Activated CD8-positive, alpha-beta memory T cell treated with anti-CD3 and anti-CD28 coated beads, Interleukin-2, amount 50 U/mL, for 24 hours (primary cell): ENCODE measurements at regions not wholly inside any gene's neighbourhood (a gene's known extent, or its start where the extent isn't known, plus 50 kb on each side); places are given as distances from the start of the nearest gene placed in this dataset.

ENCODE experiments used
- DNase-seq: peaks from one replicate; pipeline ENCODE4 v3.0.0-alpha.2; 2020; ENCODE audit errors: extremely low read depth

DNA sequence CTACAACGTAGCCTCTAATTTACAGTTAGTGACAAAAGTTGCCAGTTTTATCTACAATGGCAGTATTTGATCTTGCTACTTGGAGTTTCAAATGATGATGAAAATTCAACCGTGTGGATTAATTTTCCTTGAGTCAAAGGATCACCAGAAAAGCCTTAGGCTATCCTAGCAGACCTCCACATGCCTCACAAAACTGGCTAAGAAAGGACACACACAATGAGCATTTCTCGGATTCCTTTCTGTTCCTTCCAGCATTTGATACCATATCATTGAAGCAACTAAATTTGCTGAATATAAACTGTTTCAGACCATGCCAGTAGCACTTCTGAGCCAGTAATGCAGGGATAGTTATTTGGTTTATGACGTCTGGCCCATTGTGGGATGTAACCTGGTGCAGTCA lies 587.4 kb upstream of the MDFIC2 start:
- DNase-seq = no peak

DNA sequence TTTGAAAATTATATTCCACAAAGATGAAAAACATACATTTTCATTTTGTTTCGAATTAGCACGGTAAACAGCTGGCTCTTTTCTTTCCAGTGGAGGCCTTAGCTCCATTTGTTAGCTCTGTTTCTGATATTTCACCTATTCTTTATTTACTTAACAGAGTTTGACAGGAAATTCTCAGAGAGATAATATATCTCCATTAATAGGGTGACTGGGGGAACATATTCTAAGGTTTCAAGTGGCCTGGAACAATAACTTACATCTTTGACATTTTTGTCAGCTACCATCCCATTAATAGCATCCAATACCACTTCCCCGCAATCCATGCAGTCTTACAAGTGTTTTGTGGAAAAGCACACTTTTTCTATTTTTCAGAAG lies 577.6 kb upstream of the MDFIC2 start:
- no peak for DNase-seq

DNA sequence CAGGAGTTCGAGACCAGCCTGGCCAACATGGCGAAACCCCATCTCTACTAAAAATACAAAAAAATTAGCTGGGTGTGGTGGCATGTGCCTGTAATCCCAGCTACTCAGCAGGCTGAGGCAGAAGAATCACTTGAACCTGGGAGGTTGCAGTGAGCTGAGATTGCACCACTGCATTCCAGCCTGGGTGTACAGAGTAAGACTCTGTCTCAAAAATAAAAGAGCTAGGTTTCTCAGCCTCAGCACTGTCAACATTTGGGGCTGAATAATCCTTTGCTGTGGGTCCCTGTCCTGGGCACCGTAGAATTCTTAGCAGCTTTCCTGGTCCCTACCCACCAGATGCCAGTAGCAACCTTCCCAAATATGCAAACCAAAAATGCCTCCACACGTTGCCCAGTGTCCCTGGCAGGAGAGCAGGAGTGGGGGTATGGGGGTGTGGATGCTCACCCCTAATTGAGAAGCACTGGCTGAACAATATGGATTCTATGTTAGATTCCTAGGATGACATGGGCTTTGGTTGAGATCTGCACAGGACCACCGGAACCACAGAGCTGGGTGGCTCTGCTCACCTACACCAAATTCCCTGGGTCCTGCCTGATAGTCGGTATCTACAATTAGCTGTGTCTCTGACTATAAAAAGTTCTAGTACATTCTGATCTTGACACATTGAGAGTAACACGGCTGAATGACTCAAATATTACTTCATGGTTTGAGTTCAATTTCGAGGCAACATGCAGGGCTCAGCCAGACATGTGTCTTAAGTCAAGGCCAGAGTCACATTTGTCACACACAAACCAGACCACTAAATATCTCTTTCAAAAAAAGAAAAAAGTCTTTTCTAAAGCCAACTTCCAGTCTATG lies 577.0 kb upstream of the MDFIC2 start:
- no peak for DNase-seq

DNA sequence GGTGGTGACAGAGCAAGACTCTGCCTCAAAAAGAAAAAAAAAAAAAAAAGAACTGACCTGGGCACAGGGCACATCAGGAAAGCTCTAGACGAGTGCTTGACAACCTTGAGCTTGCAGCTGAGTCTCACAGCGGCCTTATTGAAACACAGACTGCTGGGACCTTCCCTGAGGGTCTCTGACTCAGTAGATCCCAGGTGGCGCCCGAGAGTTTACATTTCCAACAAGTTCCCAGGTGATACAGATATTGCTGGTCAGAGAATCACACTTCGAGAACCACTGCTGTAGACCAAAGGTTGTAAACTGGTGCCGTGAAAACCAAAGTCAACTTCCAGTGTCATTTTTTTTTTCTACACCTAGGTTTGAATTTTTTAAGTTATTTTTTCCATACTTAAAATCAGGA lies 573.2 kb upstream of the MDFIC2 start:
- DNase-seq = no peak

DNA sequence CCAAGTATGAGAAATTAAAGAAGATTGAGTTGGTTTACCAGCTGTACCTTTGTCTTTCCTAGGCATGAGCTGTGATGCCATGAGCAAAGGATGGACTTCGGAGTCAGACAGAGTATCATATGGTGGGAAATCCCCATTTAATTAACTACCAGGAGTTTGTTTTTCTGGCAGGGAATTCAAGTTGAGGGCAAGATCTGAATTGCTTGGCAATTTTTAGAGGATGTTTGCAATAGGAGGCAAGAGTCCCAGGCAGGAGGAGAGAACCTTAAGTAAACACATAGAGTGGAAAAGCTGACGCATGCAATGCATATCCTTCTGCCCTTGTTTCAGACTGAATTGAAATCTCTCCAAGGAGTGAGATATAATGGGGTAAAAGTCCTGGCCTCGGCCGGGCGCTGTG lies 569.7 kb upstream of the MDFIC2 start:
- DNase-seq = no peak

DNA sequence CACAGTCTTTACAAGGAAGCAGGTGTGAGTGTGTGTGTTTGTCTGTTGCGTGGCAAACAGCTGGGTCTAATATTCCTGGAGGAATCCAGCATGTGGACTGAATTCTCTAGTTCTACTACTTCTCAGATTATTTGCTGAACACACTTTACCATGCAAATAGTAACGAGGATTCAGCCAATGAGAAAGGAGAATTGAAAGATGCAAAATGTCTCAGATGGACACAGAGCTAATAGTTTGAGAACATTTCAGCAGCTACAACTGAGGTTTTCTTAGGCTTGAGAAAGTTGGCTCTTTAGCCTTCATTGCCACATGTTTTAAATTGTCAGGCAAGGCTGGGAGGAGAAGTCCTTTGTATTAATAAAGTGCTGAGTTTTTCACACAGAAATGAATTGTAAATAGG lies 568.0 kb upstream of the MDFIC2 start:
- DNase-seq = no peak

DNA sequence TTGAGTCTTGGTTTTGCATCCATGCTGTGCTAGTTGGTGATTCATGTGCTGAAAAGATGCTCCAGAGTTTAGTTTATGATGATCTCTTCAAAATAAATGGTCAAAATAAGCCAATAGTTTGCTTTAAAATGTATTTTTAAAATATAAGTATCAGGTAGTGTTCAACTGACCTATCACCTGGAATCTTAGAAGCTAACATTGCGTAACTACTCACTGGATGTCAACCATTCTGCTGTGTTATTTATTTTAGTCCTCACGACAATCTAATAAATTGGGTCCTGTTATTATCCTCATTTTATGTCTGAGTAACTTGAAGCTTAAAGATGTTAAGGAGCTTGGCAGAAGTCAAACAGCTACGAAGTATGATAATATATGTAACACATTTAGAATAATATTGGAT lies 563.7 kb upstream of the MDFIC2 start:
- no peak for DNase-seq

DNA sequence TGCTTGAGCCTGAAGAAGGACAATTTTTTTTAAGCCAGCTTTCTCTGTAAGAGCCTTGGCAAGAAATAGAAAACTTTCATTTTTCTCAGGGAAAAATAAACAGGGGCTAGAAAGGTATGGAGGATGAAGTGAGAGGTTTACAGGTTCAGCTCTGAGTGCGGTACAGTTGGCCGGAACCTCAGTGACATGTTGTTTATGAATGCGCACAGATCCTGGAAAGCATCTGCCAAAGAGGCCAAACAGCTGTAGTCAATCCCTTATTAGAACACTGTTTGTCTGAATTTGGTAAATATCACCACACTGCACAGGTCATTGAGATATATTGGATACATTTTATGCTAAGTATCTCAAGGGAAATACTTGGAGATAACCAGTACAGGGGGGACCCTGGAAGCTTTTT lies 561.8 kb upstream of the MDFIC2 start:
- DNase-seq = no peak

DNA sequence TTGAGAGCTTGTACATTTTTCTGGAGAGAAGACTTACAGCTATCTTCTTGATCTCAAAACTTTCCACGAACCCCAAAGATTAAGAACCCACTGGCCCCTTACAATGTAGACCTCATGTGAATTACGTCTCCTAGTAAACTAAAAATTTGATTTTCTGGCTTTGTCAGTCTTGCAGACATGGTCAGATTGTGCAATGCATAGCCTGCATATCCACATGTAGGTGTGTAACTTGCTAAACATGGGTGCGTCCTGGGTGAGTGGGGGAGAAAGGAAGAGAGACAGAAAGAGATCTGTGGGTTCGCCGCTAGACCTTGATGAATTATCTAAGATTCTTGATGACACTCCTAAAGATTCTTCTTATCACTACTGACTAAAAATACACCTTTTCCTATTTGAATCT lies 561.2 kb upstream of the MDFIC2 start:
- DNase-seq = no peak

DNA sequence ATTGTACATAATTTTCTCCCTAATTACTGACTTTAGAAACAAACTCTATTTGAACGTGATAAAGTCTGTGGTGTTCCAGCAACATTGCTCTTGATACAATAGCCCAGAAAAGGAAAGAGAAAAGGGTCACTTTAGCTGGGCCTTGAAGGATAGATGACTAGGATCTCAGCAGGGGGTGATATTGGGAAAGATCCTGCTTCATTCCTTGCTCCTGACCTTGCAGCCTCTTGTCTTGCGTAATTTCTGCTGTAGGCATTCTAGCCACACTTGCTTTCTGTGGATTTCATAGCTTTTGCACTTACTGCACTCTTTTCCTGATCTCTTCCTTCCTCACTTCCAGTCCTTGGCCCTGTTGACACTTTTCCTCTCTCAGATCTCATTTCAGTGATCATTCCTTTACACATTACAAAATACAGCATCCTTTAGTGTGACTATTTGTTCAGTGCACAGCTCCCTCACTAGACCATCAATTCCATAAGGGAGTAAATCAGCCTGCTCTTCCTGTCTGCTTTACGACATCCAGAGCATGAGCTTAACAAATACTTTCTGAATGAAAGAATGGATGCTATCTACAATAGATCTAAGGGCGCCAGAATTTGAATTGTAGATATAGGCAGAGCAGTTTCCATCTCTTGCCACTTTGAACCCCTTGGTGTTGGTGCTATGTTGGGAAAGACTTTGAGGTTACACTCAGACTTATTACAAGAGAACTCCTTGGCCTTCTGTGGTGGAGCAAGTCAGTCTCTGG lies 559.6 kb upstream of the MDFIC2 start:
- no peak for DNase-seq

DNA sequence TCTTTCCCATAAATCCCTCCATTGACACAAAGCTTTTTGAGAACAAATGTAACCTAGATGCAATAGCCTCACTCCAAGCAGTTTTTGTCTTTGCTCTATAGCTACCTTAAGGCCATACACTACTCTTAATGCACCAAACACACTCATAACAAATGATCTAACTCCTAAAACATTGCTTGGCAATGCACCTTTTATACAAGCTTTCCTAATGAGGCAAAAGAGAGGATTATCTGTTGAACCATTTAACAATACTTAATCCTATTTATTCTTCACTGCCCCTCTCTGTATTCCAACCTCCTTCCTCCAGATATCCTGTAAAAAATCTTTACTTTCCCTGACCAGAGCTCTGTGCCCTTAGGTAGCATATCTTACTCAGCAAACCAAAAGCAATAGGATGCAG lies 558.1 kb upstream of the MDFIC2 start:
- no peak for DNase-seq

DNA sequence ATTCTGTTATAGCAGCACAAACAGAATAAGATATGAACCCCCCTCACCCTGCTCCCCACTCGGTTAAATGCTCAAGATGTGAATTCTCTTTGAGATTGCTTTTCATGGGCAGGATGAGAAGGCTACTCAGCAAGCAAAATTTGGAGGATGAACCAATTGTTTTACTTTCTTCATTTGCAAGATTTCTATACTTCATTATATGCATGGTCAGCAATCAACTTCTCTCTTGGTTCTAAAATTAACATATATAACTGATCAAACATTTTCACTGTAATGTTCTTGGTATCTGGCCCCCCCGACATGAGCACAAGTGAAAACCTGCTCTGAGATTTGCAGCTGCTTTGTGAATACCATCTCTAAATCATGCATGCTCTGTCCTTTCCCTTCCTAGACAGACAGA lies 556.1 kb upstream of the MDFIC2 start:
- no peak for DNase-seq

DNA sequence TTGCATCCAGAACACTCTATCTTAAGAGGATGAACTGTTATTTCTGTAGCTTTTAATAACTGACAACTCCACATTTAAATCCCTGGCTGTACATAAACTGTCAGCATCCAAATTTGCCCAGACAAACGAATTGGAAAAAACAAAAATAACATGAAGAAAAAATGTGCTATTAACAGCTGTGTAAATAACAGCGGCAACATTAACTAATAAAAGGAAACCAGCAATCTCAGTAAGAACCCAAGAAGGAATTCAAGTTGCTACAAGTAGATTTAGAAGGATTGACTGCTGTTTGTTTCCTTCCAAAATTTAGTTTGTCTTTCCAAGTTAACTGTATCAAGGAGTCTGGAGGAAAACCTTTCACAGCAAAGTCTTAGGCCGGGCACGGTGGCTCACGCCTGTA lies 550.6 kb upstream of the MDFIC2 start:
- DNase-seq = no peak

DNA sequence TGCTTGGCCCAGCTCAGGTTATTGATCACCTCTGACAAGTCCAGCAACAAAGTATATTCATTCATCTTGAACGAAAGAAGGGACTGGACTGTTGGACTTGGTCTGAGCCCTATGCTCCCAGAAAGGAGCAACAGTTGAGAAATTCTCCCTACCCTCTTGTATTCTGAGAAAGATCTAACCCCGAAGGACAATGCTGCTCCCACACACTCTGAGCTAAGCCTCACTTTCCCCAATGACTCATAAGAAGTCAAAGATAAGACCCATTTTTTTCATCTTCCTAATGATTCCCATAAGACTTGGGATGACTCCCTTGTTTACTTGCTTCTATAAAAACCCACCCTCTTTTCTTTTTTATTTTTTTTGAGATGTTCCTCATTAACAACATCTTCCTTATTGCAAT lies 549.4 kb upstream of the MDFIC2 start:
- no peak for DNase-seq

DNA sequence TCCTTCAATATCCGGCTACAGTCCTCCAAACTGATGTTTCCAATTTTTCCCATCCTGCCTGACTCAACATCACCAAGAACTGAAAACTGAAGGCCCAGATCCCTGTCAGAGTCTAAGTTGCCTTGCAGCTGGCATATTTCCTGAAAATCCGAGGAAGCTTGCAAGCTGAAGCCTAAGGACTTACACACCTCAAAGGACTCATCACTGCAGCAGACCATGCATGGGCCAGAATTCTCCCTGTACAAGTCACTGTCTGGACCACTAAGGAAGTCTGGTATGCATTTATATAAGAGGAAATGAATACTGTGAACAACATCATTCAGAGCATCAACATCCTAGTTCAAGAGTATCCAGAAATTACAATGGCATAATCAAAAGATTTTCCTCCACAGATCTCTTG lies 548.8 kb upstream of the MDFIC2 start:
- DNase-seq = no peak

DNA sequence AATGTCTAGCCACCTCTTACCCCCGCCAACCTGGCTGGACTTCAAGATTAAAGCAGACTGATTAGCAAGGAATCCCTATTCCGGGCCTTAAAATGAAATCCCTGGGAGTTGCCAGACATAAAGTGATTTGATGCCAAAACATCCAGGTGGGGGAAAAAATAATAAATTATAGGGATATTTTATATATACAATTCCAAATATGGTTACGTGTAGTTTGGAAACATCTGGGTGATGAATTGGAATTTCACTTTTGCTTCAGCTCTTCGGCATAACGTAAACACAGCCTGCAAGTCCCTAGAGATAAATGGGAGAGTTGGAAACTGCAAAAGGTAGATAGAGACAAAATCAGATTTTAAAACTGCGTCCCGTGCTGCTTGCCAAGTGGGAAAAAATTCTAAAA lies 545.5 kb upstream of the MDFIC2 start:
- no peak for DNase-seq

DNA sequence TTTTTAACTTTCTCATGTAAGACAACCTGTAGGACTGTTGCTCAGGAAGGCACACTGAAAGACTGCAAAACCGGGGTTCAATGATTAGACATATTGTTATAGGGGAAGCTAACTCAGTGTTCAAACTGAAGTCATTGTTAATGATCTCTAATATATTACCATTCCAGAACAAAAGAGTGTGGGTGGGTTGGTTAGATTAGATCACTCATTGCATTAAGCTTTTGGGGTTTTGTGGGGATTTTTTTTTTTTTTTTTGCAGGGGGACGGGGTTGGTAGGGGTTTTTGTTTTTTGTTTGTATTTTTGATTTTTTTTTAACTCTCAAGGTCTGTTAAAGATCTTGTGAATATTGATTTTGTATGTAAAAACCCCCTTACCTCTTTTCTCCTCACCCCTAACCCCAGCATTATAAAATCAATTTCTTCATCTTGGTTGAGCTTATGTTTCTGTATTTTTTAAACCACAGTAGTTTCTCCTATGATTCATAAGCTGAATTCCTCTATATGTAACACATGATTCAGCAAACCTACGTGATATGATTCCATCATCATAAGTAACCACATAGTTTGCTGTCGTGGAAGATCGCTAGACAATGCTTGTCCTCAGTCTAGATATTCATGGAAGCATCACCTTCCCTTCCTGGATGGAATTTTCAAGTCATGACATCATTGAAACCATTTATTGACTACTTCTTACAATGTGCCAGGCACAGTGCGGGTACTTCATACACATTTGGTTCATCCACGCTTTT lies 544.1 kb upstream of the MDFIC2 start:
- DNase-seq = no peak

DNA sequence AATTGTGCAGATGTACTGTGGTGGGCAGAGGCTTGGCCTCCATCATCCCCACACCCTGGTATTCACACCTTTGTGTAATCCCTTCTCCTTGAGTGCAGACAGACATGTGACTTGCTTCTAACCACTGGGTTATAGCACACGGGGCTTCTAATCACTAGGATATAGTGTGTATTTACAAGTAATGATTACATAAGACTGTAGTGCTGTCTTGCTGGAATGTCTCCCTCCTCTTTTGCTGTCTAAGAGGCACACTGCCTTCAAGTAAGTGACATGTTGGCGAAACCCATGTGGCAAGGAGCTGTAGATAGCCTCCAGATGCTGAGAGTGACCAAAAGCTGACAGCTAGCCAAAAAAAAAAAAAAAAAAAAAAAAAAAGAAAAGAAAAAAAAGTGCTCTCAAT lies 542.7 kb upstream of the MDFIC2 start:
- no peak for DNase-seq

DNA sequence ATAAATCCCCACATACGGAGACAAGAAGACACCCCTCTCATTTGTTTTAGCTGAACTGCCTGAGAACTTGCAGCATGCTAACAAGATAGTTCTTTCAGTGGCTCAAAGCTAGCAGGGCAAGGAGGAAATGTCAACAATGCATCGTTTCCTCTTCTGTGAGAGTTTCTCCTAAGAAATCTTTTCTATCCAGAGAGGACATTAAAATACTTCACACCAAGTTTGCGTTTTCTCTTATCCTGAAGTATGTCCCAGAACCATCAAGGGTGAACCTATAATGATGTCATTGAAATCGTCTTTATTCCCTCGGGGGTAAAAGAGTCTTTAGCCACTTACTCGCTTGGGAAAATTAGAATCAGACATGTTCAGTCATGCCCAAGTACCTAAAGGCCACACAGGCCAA lies 541.7 kb upstream of the MDFIC2 start:
- no peak for DNase-seq

DNA sequence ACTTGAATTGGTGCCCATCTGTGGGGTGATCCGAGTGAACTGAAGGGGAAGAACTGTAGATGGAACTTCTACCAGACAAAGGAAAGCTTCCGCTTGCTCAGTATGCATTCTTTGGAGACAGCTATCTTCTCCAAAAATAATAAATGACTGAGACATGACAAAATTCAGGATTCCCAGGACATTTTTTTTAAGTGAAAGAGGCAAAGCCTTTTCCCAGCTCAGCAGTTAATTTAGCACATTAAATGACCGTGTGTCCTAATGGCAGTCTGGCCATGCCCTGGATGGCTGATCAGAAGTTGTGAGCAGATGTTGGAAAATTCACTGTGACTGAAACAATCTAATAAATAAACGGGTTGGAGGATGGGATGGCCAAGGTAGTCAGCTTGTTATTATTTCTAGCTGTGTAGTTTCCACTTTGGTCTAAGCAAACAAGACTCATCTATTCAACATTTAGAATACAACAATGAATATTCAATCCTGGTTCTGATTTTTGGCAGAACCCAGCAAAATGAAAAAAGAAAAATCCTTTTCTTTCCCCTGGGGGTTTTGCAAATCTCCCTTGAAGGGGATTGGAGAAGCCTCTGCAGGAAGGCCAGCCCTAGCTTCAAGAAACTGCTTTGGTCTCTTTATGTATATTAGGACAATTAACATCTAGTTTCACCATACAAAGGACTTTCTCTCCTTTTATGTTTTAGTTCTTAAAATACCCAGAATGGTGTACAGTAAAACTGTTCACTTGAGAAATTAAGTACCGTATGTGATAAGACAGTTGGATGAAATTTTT lies 540.9 kb upstream of the MDFIC2 start:
- no peak for DNase-seq

DNA sequence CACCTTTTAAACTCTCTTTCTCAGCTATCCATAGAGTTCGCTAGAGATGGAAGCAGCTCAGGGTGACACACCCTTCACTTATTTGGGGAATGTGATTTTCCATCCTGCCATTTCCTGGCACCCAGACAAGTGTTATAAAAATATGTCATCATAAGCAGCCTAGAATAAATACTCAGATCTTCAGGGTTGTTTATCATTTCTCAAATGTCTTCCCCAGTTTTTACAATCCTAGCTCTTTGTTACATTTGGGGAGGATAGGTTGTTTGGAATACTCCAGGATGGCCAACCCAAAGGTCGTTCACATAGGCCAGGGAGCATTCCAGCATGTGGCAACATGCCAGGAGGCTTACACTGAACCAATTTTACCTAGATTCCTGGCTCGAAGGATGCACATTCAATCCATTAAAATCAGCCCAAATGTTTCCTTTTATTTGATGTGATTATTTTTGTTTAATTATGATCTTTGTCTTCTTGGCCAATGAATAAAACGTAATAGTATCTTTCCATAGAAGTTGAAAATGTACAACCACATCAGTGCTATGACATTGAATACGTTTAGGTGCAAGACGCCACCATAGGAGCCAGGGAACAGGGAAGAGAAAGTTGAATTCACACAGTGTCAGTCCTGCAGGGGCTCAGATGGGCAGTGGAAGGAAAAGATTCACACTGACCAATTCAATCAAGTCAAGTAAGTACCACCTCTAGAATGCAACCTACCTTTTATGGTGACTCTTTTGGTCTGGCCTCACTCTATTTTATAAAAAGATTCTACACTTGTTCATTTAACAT lies 537.7 kb upstream of the MDFIC2 start:
- DNase-seq = no peak
